Common myeloid progenitor, CD34-positive (primary cell): ENCODE measurements at regions not wholly inside any gene's neighbourhood (a gene's known extent, or its start where the extent isn't known, plus 50 kb on each side); places are given as distances from the start of the nearest gene placed in this dataset.

Source experiments
- CTCF ChIA-PET: fragments of 350-600 bp; sonication (Branson Sonifier 250); formaldehyde crosslinking; loops from one replicate; lab custom pipeline; 2021; ENCODE audit warnings: antibody characterized with exemption; lab: Charles Lee
- POLR2A ChIA-PET: fragments of 350-600 bp; sonication (Branson Sonifier 250); formaldehyde crosslinking; loops from one replicate; lab custom pipeline; 2021; ENCODE audit warnings: antibody characterized with exemption; lab: Charles Lee
- DNase-seq, 3 donors: peaks; one replicate each; pipeline versions ENCODE4 v3.0.0 to v3.0.0-alpha.2; 2013
- H3K27ac ChIP-seq, 2 experiments: 1 replicate in 1 of 2; 2 replicates in 1 of 2; pipeline ENCODE4 v1.7.0; 2013; ENCODE audit warnings: inconsistent platforms in 2 of 2, low read length in 2 of 2, mild to moderate bottlenecking in 2 of 2, low read depth in 1 of 2, moderate library complexity in 1 of 2; ENCODE audit not compliant: severe bottlenecking in 2 of 2, insufficient read depth in 1 of 2, poor library complexity in 1 of 2
- H3K27me3 ChIP-seq, 5 experiments: replicated peaks in 2 of 5; 1 replicate in 3 of 5; 2 replicates in 2 of 5; pipeline versions ENCODE4 v1.6.1 to v1.7.0; 2013; ENCODE audit warnings: low read length in 4 of 5, mild to moderate bottlenecking in 2 of 5, moderate library complexity in 2 of 5, inconsistent platforms in 1 of 5; ENCODE audit not compliant: insufficient read depth in 5 of 5, control insufficient read depth in 4 of 5
- H3K36me3 ChIP-seq, 4 experiments: 1 replicate in 2 of 4; 2 replicates in 2 of 4; pipeline versions ENCODE4 v1.6.1 to v1.7.0; 2013; ENCODE audit warnings: low read length in 3 of 4, control low read depth in 1 of 4, mild to moderate bottlenecking in 1 of 4; ENCODE audit not compliant: control insufficient read depth in 4 of 4, insufficient read depth in 4 of 4
- H3K4me1 ChIP-seq, 4 experiments: 1 replicate in 3 of 4; 2 replicates in 1 of 4; pipeline versions ENCODE4 v1.6.1 to v1.7.1; 2013; ENCODE audit warnings: low read length in 3 of 4, mild to moderate bottlenecking in 3 of 4, control low read depth in 1 of 4, inconsistent platforms in 1 of 4, moderate library complexity in 1 of 4; ENCODE audit not compliant: control insufficient read depth in 4 of 4, insufficient read depth in 4 of 4; ENCODE audit errors: control extremely low read depth in 1 of 4
- H3K4me3 ChIP-seq, 7 experiments: 1 replicate in 4 of 7; 2 replicates in 3 of 7; pipeline versions ENCODE4 v1.5.1 to v1.7.0; 2013; ENCODE audit warnings: mild to moderate bottlenecking in 7 of 7, low read length in 6 of 7, moderate library complexity in 6 of 7, inconsistent platforms in 2 of 7, low read depth in 2 of 7, control low read depth in 1 of 7; ENCODE audit not compliant: insufficient read depth in 4 of 7, control insufficient read depth in 1 of 7; ENCODE audit errors: extremely low read depth in 1 of 7
- H3K9me3 ChIP-seq, 5 experiments: 1 replicate in 4 of 5; 2 replicates in 1 of 5; pipeline versions ENCODE4 v1.6.1 to v1.7.1; 2013; ENCODE audit warnings: low read length in 4 of 5, mild to moderate bottlenecking in 2 of 5, inconsistent platforms in 1 of 5, low read depth in 1 of 5, moderate library complexity in 1 of 5; ENCODE audit not compliant: control insufficient read depth in 4 of 5, insufficient read depth in 2 of 5; ENCODE audit errors: control extremely low read depth in 1 of 5
- WGBS: methylation state at CpG from one replicate; pipeline ENCODE4 v1.1.5; 2013; ENCODE audit not compliant: insufficient coverage; 5-methylcytosine and 5-hydroxymethylcytosine counted together

DNA sequence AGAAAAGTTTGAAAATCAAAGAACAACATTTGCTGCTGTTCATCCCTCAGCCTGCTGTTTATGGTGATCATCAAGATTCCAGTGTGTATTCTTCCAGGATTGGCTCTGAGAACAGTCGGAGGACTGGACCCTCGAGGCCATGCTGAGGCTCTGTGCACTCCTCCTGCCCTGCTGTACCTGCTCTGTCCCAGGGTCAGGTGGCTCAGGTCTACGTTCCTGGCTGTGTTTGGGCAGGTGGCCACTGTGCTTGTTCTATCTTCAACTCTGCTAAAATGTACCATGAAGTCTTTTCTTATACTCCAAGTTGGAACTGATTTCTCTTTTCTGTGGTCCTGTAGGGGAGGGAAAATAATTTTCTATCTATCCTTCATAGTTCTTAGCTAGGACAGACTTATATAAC, 175.9 kb downstream of the RWDD3 start:
- Histone ChIP-seq H3K4me3 (no peak overlapping the region), H3K36me3 (no peaks in the 10 kb centered on the region), H3K9me3 (no peaks in the 10 kb centered on the region), H3K27ac (no peak overlapping the region), H3K4me1 (no peaks in the 10 kb centered on the region), H3K27me3 (peaks cover 2 to 29% (median 6%) of the 10 kb centered on the region in 5 experiments)
- ChIA-PET POLR2A (no interaction called here), CTCF (no interaction called here)
- 80% methylated on average over 1 of the region's 3 CpGs for WGBS
- DNase-seq = no peak

DNA sequence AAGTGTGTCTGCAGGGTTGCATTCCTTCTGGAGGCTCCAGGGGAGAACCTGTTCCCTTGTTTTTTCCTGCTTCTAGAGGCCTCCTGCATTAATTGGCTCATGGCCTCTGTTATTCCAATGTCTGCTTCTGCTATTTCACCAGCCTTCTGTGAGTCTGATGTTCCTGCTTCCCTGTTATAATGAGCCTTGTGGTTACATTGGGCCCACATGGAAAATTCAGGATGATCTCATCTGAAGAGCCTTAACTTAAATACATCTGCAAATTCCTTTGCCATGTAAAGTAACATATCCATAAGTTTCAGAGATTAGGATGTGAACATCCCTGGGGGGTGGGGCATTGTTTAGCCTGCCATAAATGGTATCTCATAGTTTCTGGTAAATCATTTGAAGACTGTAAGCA, 181.1 kb downstream of the RWDD3 start:
- H3K27me3 ChIP-seq = peaks cover 0 to 3% (median 0%) of the 10 kb centered on the region in 5 experiments
- no peaks in the 10 kb centered on the region for H3K4me1 ChIP-seq
- no peak for DNase-seq
- CTCF ChIA-PET = no interaction called here
- POLR2A ChIA-PET = no interaction called here
- H3K36me3 ChIP-seq = no peaks in the 10 kb centered on the region
- no peak overlapping the region for H3K4me3 ChIP-seq
- H3K9me3 ChIP-seq = no peaks in the 10 kb centered on the region
- H3K27ac ChIP-seq = no peak overlapping the region

DNA sequence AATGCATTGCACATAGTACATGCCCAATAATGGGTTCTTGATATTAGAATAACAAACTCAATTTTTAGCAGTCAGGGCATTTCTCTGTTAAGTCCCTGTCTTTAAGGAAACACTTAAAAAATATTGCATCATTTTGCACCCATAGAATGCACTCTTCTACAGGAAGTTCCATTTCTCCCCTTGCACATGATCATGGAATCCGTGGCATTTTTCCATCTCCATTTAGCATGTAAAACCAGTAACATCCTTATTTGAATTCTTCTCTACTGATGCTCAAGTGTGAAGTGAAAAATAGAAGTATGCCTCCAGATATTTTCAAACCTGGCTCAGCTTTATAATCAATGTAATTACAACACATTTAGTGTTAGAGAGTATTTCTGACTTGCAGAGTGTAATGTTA, 192.8 kb downstream of the RWDD3 start:
- WGBS = no CpG with 5 or more reads among the region's 1 CpG
- H3K27me3 ChIP-seq = no peaks in the 10 kb centered on the region
- H3K27ac ChIP-seq = no peak overlapping the region
- no peak for DNase-seq
- ChIA-PET CTCF (no interaction called here), POLR2A (no interaction called here)
- H3K4me1 ChIP-seq = no peaks in the 10 kb centered on the region
- H3K36me3 ChIP-seq = no peaks in the 10 kb centered on the region
- no peak overlapping the region for H3K4me3 ChIP-seq
- no peaks in the 10 kb centered on the region for H3K9me3 ChIP-seq

DNA sequence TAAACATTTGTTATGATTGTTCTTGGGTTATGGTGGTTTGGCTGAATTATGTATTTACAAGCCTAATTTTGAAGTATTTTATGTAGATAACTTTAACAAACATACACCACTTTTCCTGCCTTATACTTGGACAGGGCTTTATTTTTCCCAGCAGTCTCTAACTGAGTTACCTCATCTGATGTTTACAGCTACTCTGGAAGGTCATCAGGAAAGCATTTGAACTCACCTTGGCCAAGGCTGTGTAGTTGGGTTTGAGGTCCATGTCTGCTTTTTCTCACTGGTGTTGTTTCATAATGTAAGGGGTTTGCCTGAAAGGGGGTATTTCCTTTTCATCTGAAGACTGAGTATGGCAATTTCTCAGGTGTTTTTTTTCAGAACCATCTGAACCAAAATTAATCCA, 193.5 kb downstream of the RWDD3 start:
- Histone ChIP-seq H3K36me3 (no peaks in the 10 kb centered on the region), H3K4me3 (no peak overlapping the region), H3K9me3 (no peaks in the 10 kb centered on the region), H3K27me3 (no peaks in the 10 kb centered on the region), H3K4me1 (no peaks in the 10 kb centered on the region), H3K27ac (no peak overlapping the region)
- POLR2A ChIA-PET = no interaction called here
- CTCF ChIA-PET = no interaction called here
- DNase-seq = no peak

DNA sequence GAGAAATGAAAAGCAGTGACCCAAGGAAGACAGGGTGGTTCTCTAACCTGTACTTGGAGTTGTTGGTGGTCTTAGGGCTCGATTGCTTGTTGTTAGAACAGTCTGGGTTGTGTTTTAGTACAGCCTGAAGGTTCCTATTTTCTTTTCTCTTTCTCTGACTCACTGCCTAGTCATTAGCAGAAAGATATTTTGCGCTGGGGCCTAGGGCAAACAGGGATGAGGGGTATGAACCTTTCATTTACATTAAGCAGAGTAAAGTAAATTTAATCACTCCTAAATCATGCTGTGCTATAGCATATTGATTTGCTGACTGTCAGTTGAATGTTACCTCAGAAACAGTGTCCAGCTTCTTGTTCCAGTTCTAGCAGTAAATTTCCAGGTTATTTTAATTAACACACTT, 197.2 kb downstream of the RWDD3 start:
- H3K27ac ChIP-seq = no peak overlapping the region
- ChIA-PET CTCF (no interaction called here), POLR2A (no interaction called here)
- no peaks in the 10 kb centered on the region for H3K27me3 ChIP-seq
- no peaks in the 10 kb centered on the region for H3K36me3 ChIP-seq
- WGBS = no CpG with 5 or more reads among the region's 2 CpGs
- DNase-seq = no peak
- no peaks in the 10 kb centered on the region for H3K4me1 ChIP-seq
- no peak overlapping the region for H3K4me3 ChIP-seq
- H3K9me3 ChIP-seq = peaks cover 0 to 3% (median 0%) of the 10 kb centered on the region in 5 experiments

DNA sequence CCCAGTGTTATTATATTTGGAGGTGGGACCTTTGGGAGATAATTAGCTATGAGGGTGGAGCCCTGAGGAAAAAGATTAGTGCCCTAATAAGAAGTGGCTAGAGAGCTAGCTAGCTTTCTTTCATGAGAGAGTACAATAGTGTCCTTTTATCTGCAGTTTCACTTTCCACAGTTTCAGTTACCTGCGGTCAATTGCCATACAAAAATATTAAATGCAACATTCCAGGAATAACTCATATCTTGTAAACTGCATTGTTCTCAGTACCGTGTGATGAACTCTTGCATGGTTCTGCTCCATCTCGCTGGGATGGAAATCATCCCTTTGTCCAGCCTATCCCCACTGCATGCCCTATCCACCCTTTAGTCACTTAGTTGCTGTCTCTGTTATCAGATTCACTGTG, 201.6 kb downstream of the RWDD3 start:
- ChIA-PET POLR2A (no interaction called here), CTCF (no interaction called here)
- 100% methylated on average over 2 of the region's 3 CpGs for WGBS
- Histone ChIP-seq H3K27ac (no peak overlapping the region), H3K27me3 (peaks cover 0 to 1% (median 0%) of the 10 kb centered on the region in 5 experiments), H3K9me3 (peaks cover 0 to 3% (median 0%) of the 10 kb centered on the region in 5 experiments), H3K4me3 (no peak overlapping the region), H3K4me1 (no peaks in the 10 kb centered on the region), H3K36me3 (no peaks in the 10 kb centered on the region)
- DNase-seq = no peak

DNA sequence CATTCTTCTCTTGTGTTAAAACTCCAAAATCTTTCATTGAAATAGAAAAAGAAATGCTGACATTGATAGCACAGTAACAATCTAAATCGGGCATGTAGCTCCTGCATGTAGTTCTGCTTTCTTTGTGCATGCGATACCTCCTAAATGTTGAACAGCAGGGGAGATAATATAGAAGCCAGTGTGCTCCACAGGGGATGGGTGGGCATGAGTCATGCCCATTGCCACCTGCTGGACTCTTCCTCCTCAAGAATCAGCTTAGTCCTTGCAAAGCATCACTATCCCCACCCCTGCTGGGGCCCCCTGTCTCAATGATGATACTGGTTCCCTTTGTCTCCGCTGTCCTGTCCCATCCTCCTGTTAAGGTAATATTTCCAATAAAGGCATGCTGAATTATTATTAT, 203.0 kb downstream of the RWDD3 start:
- Histone ChIP-seq H3K36me3 (no peaks in the 10 kb centered on the region), H3K4me1 (no peaks in the 10 kb centered on the region), H3K9me3 (peaks cover 0 to 3% (median 0%) of the 10 kb centered on the region in 5 experiments), H3K27ac (no peak overlapping the region), H3K4me3 (no peak overlapping the region), H3K27me3 (peaks cover 0 to 1% (median 0%) of the 10 kb centered on the region in 5 experiments)
- DNase-seq = no peak
- WGBS = 50% methylated on average over 1 of the region's 3 CpGs
- ChIA-PET POLR2A (no interaction called here), CTCF (interaction anchor here (0.8 kb wide), 1 partner anchor 39 kb away, joined by 3 read pairs; no protein-coding TSS in a partner anchor)
